ENCODE measurements at regions not wholly inside any gene's neighbourhood (a gene's known extent, or its start where the extent isn't known, plus 50 kb on each side); places are given as distances from the start of the nearest gene placed in this dataset.
A peak's percentile ranks its signal among the peaks of the same experiment; 100 is the strongest.
"Not testable (repeated sequence)": the region's sequence is repeated elsewhere in the genome, so short reads cannot be mapped to it uniquely, and the experiment has no call there.

GRCh38 chr6:121755485-121755884, 320.0 kb downstream of the GJA1 start:
- no peak for DNase-seq (ENCODE audit: low read depth)

GRCh38 chr6:121756666-121757065, 321.2 kb downstream of the GJA1 start:
- no peak for DNase-seq (ENCODE audit: low read depth)

- DNase-seq (ENCODE audit: low read depth), result no peak
These were observed 323.9 kb downstream of the GJA1 start for GRCh38 chr6:121759370-121759769.

- no peak for DNase-seq (ENCODE audit: low read depth)
These were observed 324.7 kb downstream of the GJA1 start for GRCh38 chr6:121760191-121760590.

GRCh38 chr6:121760745-121761144, 325.3 kb downstream of the GJA1 start:
- no peak for DNase-seq (ENCODE audit: low read depth)

- DNase-seq (ENCODE audit: low read depth), result no peak
These were observed 329.0 kb downstream of the GJA1 start for GRCh38 chr6:121764493-121764892.

- no peak for DNase-seq (ENCODE audit: low read depth)
These were observed 329.6 kb downstream of the GJA1 start for GRCh38 chr6:121765060-121765459.

GRCh38 chr6:121767211-121767610, 331.8 kb downstream of the GJA1 start:
- no peak for DNase-seq (ENCODE audit: low read depth)

GRCh38 chr6:121770943-121771342, 335.5 kb downstream of the GJA1 start:
- DNase-seq (ENCODE audit: low read depth), result no peak

GRCh38 chr6:121771937-121772720, 336.7 kb downstream of the GJA1 start:
- no peak for DNase-seq (ENCODE audit: low read depth)

GRCh38 chr6:121776054-121776453, 340.6 kb downstream of the GJA1 start:
- DNase-seq (ENCODE audit: low read depth), result no peak

- peak; percentile 98 for DNase-seq (ENCODE audit: low read depth)
These were observed 345.2 kb downstream of the GJA1 start for GRCh38 chr6:121780325-121781321.

GRCh38 chr6:121791396-121792315, 356.2 kb downstream of the GJA1 start:
- DNase-seq (ENCODE audit: low read depth), result peak; percentile 30

GRCh38 chr6:121794630-121795029, 359.2 kb downstream of the GJA1 start:
- peak; percentile 93 for DNase-seq (ENCODE audit: low read depth)

- DNase-seq (ENCODE audit: low read depth), result not testable (repeated sequence)
These were observed 362.2 kb downstream of the GJA1 start for GRCh38 chr6:121797598-121797997.

- not testable (repeated sequence) for DNase-seq (ENCODE audit: low read depth)
These were observed 362.7 kb downstream of the GJA1 start for GRCh38 chr6:121798126-121798525.

- no peak for DNase-seq (ENCODE audit: low read depth)
These were observed 364.1 kb downstream of the GJA1 start for GRCh38 chr6:121799574-121799973.

GRCh38 chr6:121800047-121800446, 364.6 kb downstream of the GJA1 start:
- DNase-seq (ENCODE audit: low read depth), result no peak

- DNase-seq (ENCODE audit: low read depth), result no peak
These were observed 370.7 kb downstream of the GJA1 start for GRCh38 chr6:121806116-121806515.

- DNase-seq (ENCODE audit: low read depth), result no peak
These were observed 373.8 kb downstream of the GJA1 start for GRCh38 chr6:121809211-121809610.
